Endothelial cell of umbilical vein (primary cell): ENCODE measurements at regions not wholly inside any gene's neighbourhood (a gene's known extent, or its start where the extent isn't known, plus 50 kb on each side); places are given as distances from the start of the nearest gene placed in this dataset.

Experiments used
- BruUV-seq: library from RNA; stranded (reverse); fragments of 400-500 nt; replicated peaks from 2 replicates; lab custom pipeline; 2021; lab: Mats Ljungman, UMichigan
- CTCF ChIA-PET: fragments of 300-600, 350-600 bp; sonication (Branson Sonifier 250); formaldehyde crosslinking; loops from one replicate; lab custom pipeline; 2021; ENCODE audit warnings: antibody characterized with exemption, inconsistent platforms; lab: Charles Lee
- POLR2A ChIA-PET: fragments of 300-600, 350-600 bp; sonication (Branson Sonifier 250); formaldehyde crosslinking; loops from one replicate; lab custom pipeline; 2021; ENCODE audit warnings: antibody characterized with exemption, inconsistent platforms; lab: Charles Lee
- DNase-seq: peaks from one replicate; pipeline ENCODE4 v3.0.0-alpha.2; 2011; ENCODE audit warnings: low read depth, low spot score
- FAIRE-seq: peaks from 2 replicates; lab custom pipeline; 2011; peaks lifted over from hg19 to GRCh38; lab: Jason Lieb, UNC
- H2AFZ ChIP-seq: 2 replicates; pipeline ENCODE4 v1.6.0; 2012; ENCODE audit warnings: low read depth, low read length, control low read depth, inconsistent platforms
- H3K27ac ChIP-seq: 2 replicates; pipeline ENCODE4 v1.5.1; 2011; ENCODE audit warnings: low read depth, mild to moderate bottlenecking, control low read depth, low read length, moderate library complexity; ENCODE audit not compliant: insufficient read depth
- H3K27me3 ChIP-seq, 2 experiments: 2 replicates each; pipeline versions ENCODE4 v1.6.0 to v1.6.1; 2011; ENCODE audit warnings: low read length in 2 of 2, mixed read lengths in 1 of 2; ENCODE audit not compliant: control insufficient read depth in 2 of 2, insufficient read depth in 2 of 2
- H3K36me3 ChIP-seq, 2 experiments: 2 replicates in 1 of 2; 3 replicates in 1 of 2; pipeline ENCODE4 v1.5.1; 2011; ENCODE audit warnings: low read length in 2 of 2, mild to moderate bottlenecking in 1 of 2, moderate library complexity in 1 of 2; ENCODE audit not compliant: control insufficient read depth in 2 of 2, insufficient read depth in 2 of 2; ENCODE audit errors: extremely low read depth in 1 of 2
- H3K4me1 ChIP-seq: 3 replicates; pipeline ENCODE4 v1.5.1; 2011; ENCODE audit warnings: mild to moderate bottlenecking, low read length; ENCODE audit not compliant: control insufficient read depth, insufficient read depth; ENCODE audit errors: extremely low read depth
- H3K4me2 ChIP-seq: 2 replicates; pipeline ENCODE4 v1.6.1; 2011; ENCODE audit warnings: low read length, control low read depth, mixed read lengths; ENCODE audit not compliant: insufficient read depth
- H3K4me3 ChIP-seq, 3 experiments: fragments of 200-600 bp in 1 of 3; sonication (generic), shearing (Covaris generic) in 1 of 3; replicated peaks in 1 of 3; 2 replicates each; pipeline ENCODE4 v1.5.1; 2011 to 2016; ENCODE audit warnings: control low read depth in 3 of 3, low read length in 3 of 3, mild to moderate bottlenecking in 2 of 3, inconsistent platforms in 1 of 3, low read depth in 1 of 3, moderate library complexity in 1 of 3; ENCODE audit not compliant: insufficient read depth in 1 of 3
- H3K79me2 ChIP-seq: 2 replicates; pipeline ENCODE4 v1.6.0; 2012; ENCODE audit warnings: low read length, inconsistent platforms; ENCODE audit not compliant: control insufficient read depth, insufficient read depth
- H3K9ac ChIP-seq: replicated peaks from 2 replicates; pipeline ENCODE3; 2011; ENCODE audit warnings: low read length, control low read depth; ENCODE audit not compliant: insufficient read depth; ENCODE audit errors: extremely low read depth
- H3K9me1 ChIP-seq: replicated peaks from 3 replicates; pipeline ENCODE4 v1.6.0; 2011; ENCODE audit warnings: mild to moderate bottlenecking, low read length; ENCODE audit not compliant: control insufficient read depth, insufficient read depth; ENCODE audit errors: extremely low read depth
- H3K9me3 ChIP-seq: replicated peaks from 2 replicates; pipeline ENCODE4 v1.5.1; 2012; ENCODE audit warnings: low read length, inconsistent platforms; ENCODE audit not compliant: control insufficient read depth, insufficient read depth
- H4K20me1 ChIP-seq: replicated peaks from 2 replicates; pipeline ENCODE3; 2011; ENCODE audit warnings: mild to moderate bottlenecking, low read length; ENCODE audit not compliant: control insufficient read depth, insufficient read depth; ENCODE audit errors: extremely low read depth
- CTCF ChIP-seq, 2 donors: IDR thresholded peaks; 1 replicate in 1 of 2; 2 replicates in 1 of 2; pipeline ENCODE4 v1.5.1; 2011; ENCODE audit warnings: low read length in 2 of 2, mild to moderate bottlenecking in 2 of 2, moderate library complexity in 2 of 2, control low read depth in 1 of 2, inconsistent platforms in 1 of 2, low read depth in 1 of 2; ENCODE audit not compliant: insufficient read depth in 1 of 2; ENCODE audit errors: extremely low read depth in 1 of 2
- EZH2 ChIP-seq: IDR thresholded peaks from 2 replicates; pipeline ENCODE4 v1.6.1; 2012; ENCODE audit warnings: borderline replicate concordance, low read depth, mild to moderate bottlenecking, moderate library complexity, low read length, inconsistent platforms; ENCODE audit not compliant: severe bottlenecking
- FOS ChIP-seq: IDR thresholded peaks from 2 replicates; pipeline ENCODE4 v1.6.1; 2011; ENCODE audit warnings: mild to moderate bottlenecking, low read length, moderate library complexity, borderline replicate concordance; ENCODE audit not compliant: insufficient read depth
- GATA2 ChIP-seq: IDR thresholded peaks from 2 replicates; pipeline ENCODE4 v1.7.0; 2011; ENCODE audit warnings: low read depth, mild to moderate bottlenecking, moderate library complexity, mixed read lengths, low read length; ENCODE audit not compliant: insufficient read length, insufficient read depth
- MAX ChIP-seq: IDR thresholded peaks from 2 replicates; pipeline ENCODE4 v1.6.1; 2011; ENCODE audit not compliant: insufficient read depth, insufficient read length
- MYC ChIP-seq: IDR thresholded peaks from one replicate; pipeline ENCODE4 v1.6.1; 2011; ENCODE audit warnings: mild to moderate bottlenecking, low read depth, low read length
- POLR2A ChIP-seq: IDR thresholded peaks from 2 replicates; pipeline ENCODE4 v1.6.1; 2012; ENCODE audit warnings: low read depth, mild to moderate bottlenecking, control low read depth, low read length
- POLR2AphosphoS5 ChIP-seq: IDR thresholded peaks from 2 replicates; pipeline ENCODE4 v1.6.1; 2012; ENCODE audit warnings: low read depth, mild to moderate bottlenecking, control low read depth, low read length, moderate library complexity; ENCODE audit not compliant: insufficient read depth
- dilution Hi-C: fragments of 300-500 bp; cut with MboI; formaldehyde crosslinking; loops from one replicate; pipeline ENCODE4 v1.15.0; 2019; ENCODE audit warnings: low sequenced_read_pairs; ENCODE audit not compliant: extremely low pct_ligation_motif_present
- intact Hi-C: fragments of 100-400 bp; cut with micrococcal nuclease; formaldehyde crosslinking; loops from one replicate; pipeline ENCODE4 v1.10.0; 2022

- H3K4me1 ChIP-seq: no peaks in the 10 kb centered on the region
- H3K9ac ChIP-seq: no peak overlapping the region
- no peak for FAIRE-seq
- H3K36me3 ChIP-seq: no peaks in the 10 kb centered on the region
- H3K9me3 ChIP-seq: no peaks in the 10 kb centered on the region
- H3K27me3 ChIP-seq: no peaks in the 10 kb centered on the region
- H3K27ac ChIP-seq: no peak overlapping the region
- POLR2A ChIA-PET: no interaction called here
- intact Hi-C loops (no loop called here), dilution Hi-C loops (no loop called here)
- H3K9me1 ChIP-seq: no peaks in the 10 kb centered on the region
- no TSS peak for BruUV-seq
- H3K4me3 ChIP-seq: no peak overlapping the region
- DNase-seq: no peak
- no peaks in the 10 kb centered on the region for H3K79me2 ChIP-seq
- no peaks in the 10 kb centered on the region for H4K20me1 ChIP-seq
- TF ChIP-seq GATA2: no peak
- no peak for TF ChIP-seq EZH2
- no peak for TF ChIP-seq MAX
- no peak for TF ChIP-seq POLR2AphosphoS5
- TF ChIP-seq MYC: no peak
- no peak for TF ChIP-seq POLR2A
- no peak for TF ChIP-seq CTCF (IDR thresholded peaks at IDR 0.05; ENCODE audit: extremely low read depth in 1 of 2, insufficient read depth in 1 of 2, low read depth in 1 of 2, low read length in 2 of 2)
- no peak for TF ChIP-seq FOS
- H3K4me2 ChIP-seq: no peak overlapping the region
- no peak overlapping the region for H2AFZ ChIP-seq
- CTCF ChIA-PET: interaction anchor here (1.3 kb wide), 1 partner anchor 941 kb away, joined by 5 read pairs; no protein-coding TSS in a partner anchor
These were observed 78.0 kb upstream of the HNMT start for GRCh38 chr2:137886083-137886831.
